Ureter (tissue), 1 donor: ENCODE measurements at regions not wholly inside any gene's neighbourhood (a gene's known extent, or its start where the extent isn't known, plus 50 kb on each side); places are given as distances from the start of the nearest gene placed in this dataset.

Experiments
- DNase-seq: peaks from one replicate; pipeline ENCODE4 v3.0.0-alpha.2; 2020; ENCODE audit warnings: low spot score
- donor health status: DM: yes; HTN: yes; CAD: no.

DNA sequence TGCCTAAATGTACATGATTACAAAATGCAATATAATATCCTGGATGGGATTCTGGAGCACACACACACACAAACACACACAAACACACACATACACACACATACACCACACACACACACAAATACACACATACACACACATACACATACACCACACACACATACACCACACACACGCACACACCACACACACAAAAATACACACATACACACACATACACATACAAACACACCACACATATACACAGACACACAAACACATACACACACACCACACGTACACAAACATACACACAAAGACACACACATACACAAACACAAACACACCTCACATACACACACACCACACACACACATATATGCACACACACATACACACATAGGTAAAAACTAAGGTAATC lies 134.6 kb upstream of the SYNDIG1 start:
- no peak for DNase-seq

DNA sequence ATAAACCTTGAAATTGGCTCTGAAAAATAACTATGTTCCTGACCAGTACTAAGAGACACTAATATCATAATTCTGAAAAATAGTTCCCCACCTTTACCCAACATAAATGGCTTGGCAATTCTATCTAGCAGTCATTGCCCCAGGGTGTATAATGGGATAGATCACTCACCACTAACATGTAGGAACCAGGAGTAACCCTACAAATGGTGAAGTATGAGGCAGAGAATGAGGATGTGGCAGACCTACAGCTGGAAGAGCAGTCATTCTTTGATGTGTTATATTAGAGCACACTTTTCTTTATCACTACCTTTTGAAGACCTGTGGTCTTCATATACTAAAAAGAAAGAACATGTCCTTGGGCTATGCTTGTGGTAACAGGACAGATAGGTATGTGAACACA lies 136.5 kb upstream of the SYNDIG1 start:
- no peak for DNase-seq

- no peak for DNase-seq
These were observed 137.5 kb upstream of the SYNDIG1 start for GRCh38 chr20:24331939-24332338.

DNA sequence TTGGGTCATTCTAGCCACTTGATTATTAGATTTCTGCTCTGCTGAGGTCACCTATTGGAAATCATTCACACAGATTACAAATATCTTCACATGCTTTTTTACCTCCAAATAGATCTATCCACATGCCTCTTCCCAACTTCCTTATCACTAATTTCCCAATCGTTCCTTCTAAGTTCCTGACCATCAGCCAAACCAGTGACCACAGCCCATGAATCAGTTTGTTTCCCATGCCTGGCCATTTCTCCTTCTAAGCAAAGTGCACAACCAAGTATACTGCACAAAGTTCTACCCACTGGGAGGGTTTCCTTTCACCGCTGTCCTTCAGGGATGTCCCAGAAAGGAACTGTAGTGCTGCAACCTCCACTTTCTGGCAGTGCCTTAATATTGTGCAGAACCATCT lies 140.5 kb upstream of the SYNDIG1 start:
- no peak for DNase-seq

GRCh38 chr20:24321973-24322372 lies 147.5 kb upstream of the SYNDIG1 start:
- no peak for DNase-seq

DNA sequence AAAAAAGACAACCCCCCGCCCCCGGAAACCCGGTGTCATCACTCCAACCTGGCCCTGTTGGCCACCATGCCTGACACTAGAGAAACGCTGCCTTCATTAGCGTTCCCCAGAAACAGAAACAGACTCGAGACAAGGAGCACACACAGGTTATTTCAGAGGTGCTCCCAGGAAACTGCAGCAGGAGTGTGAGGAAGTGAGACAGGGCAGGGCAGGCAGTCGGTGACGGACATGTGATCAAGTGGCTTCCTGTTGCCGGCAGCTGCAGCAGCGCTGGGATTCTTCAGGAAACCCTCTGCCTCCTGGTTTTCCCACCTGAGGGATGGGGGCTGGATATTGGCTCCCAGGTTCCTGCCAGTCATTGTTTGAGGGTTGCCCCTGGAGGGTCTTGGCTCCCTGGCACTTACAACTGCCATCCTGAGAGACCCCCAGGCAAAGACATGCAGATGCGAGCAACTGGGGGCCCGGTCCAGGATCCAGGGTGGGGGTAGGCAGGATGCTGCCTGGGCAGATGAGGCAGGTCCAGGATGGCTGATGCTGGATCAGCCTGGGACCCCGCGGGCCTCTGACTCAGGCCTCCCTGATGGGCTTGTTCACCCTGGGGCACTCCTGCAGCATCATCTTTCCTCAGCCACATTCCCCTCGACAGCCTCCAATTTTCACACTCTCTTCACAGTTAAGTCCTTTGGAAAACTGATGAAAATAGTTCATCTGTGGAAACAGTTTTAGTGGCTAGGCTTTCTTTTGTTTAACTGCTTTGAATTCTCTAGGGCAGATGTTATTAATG lies 150.7 kb upstream of the SYNDIG1 start:
- DNase-seq, result no peak

DNA sequence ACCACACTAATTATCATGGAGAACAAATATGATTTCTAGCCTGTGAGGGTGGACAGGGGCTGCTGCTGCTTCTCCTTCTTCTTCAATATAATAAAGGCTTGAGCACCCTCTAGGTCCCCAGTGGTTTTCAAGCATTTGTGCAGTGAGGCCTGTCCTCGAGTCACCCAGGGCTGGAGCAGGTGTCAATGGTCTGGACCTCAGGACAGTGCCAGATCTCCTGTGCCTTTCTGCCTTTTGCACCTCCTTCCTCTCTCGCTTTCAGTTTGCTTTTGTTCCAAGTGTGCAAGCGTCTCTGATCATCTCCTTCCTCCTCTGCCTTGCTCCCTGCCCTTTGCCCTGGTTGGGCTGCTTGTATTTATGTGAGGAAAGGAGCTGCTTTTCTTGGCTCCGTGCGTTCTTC lies 152.2 kb upstream of the SYNDIG1 start:
- DNase-seq, result no peak

DNA sequence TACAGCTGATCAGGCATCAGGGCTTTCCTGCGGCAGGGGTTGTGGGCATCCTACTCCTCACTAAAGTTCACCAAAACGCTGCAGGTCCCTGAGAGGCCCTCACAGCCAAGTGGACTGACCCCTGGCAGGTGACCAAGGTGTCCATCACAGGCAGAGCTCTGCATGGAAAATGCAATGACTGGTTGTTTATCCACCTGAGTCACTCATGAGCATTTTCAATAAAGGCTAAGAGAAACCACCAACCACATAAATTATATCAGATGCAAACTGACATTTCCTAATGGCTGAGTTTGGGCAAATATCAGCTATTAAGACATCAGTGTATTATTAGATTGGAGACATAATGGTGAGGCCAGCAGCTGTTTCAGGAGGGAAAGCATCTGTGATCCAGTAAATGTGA lies 152.7 kb upstream of the SYNDIG1 start:
- no peak for DNase-seq

- no peak for DNase-seq
These were observed 155.4 kb upstream of the SYNDIG1 start for GRCh38 chr20:24314053-24314452.

DNA sequence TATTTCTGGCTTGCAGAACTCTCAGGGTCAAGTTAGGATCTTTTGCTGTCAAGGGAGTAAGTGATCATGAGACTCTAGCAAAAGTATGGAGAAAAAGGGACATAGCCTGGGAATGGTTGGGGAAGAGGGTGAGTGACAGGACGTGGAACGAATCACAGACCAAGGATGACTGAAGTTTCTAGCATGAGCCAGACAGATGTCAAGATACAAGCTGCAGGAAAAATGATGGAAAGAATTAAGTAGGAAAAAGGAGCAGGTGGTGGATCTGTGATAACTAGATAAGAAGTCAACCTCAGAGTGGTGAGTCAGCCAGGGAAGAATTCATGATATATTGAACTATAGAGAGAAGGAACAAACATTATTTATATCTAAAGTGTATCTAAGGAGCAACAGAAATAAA lies 159.8 kb upstream of the SYNDIG1 start:
- DNase-seq, result no peak

GRCh38 chr20:24305371-24305770 lies 164.1 kb upstream of the SYNDIG1 start:
- no peak for DNase-seq

GRCh38 chr20:24304291-24304690 lies 165.1 kb upstream of the SYNDIG1 start:
- no peak for DNase-seq

DNA sequence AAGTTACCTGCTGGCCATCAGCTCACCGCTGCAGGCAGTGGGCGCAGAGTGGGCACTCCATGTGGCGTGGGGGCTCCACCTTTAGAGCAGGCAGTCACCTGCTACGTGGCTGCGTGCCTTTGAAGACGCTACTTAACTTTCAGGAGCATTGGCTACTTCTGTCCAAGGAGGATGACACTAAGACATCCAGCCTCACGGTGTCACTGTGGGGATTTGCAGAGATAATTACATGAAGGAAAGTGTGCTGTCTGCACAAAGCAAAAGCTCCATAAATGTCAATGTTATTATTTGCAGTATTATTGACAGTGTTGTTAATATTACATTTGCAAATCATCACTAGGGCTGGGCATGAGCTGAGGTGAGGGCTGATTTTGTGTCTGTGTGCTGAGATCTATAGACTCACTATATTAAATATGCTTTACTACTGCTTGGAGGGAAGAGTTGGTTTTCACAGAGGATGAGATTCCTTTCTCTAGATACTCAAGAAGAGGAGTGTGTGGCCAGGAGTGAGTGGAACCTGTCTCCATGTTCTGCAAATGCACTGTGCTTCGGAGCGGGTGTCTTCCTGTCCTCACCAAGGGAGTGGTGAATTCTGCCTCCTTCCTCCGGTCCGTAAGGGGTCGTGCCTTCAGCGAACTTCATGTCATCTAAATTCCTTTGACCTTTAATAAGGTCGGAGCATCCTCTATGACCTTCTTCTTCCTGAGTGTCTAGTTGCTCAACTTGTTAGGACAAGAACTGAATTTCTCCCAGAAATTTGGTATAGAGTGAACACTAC lies 165.8 kb upstream of the SYNDIG1 start:
- no peak for DNase-seq

DNA sequence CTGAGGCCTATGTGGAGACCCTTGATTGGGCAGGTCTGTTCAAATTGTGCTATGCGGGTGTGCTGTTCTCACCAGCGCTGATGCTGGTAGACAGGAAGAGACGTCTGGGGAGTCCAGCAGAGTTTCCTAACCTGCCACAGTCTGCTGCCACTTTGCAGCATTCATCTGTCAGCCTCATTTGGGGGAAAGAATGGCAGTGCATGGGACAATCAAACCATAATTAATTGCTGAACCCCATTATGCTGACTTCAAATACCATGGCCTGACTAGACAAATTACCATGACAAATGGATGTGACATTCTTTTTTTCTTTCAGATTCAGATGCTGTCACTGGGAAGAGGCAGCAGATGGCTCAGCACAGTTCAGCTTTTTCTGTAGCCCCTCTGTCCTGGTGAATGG lies 171.4 kb upstream of the SYNDIG1 start:
- DNase-seq, result no peak

- no peak for DNase-seq
These were observed 172.8 kb upstream of the SYNDIG1 start for GRCh38 chr20:24296477-24297261.

DNA sequence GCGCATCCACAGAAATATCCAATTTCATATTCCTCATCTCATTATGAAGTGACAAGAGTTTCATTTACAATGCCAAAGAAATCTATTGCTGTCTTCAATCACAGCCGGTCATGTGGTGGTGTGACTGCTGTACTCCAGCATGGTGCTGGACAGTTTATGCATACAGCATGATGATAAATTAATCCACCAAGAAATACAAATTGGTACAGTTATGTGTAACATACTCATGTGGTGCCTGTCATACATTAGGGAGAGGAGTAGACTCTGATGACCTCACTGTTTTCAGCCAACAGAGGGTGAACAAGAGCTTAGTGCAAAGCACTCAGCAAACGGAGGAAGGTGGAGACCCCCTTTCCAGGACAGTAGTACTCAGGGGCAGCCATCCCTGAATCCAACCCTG lies 178.4 kb upstream of the SYNDIG1 start:
- no peak for DNase-seq

DNA sequence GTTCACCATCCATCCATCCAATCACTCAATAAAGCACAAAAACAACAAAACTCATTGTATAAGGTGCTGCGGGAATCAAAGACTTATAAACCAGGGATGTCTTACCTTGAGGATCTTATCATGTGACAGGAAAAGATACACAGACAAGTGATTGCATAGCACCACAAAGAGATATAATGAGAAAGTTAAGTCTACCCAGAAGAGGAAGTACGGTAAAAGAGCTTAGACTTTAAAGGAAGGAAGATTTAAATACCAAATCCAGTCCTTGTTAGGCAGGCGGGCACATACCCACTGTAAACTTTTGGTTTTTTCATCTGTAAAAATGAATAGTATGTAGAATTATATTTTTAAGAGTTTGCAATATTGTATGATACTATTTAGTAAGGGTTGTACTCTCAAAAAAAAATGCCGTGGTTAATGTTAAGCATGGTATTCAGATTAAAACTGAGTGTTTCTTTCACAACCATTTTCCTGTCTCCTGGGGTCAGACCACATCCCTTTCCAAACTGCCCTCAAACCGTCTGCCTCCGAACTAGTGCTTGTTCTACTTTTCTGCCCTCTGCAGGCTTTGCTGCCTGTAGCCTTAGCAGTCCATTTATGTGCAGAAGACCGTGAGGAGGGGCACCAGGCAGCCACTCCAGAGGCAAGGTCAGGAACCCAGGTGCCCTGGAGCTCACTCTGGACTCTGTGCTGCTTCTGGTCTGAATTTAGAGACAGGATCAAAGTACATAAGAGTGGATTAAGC lies 179.5 kb upstream of the SYNDIG1 start:
- no peak for DNase-seq

DNA sequence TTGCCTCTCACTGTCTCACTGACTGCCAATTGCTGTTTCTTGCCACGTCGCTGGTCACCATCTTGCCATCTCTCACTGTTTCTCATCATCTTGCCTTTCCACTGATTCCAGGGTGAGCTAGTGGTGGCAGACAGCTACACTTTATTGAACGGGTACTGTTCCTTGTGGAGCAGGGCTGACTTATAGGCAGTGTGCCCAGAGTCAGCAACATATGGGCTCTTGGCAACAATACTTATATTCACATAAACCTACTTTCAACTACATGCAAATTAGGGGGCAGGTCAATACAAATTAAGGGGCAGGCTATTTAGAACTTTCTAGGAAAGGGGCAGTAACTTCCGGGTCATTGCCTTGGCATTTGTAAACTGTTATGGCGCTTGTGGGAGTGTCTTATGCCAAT lies 186.2 kb upstream of the SYNDIG1 start:
- DNase-seq, result no peak

DNA sequence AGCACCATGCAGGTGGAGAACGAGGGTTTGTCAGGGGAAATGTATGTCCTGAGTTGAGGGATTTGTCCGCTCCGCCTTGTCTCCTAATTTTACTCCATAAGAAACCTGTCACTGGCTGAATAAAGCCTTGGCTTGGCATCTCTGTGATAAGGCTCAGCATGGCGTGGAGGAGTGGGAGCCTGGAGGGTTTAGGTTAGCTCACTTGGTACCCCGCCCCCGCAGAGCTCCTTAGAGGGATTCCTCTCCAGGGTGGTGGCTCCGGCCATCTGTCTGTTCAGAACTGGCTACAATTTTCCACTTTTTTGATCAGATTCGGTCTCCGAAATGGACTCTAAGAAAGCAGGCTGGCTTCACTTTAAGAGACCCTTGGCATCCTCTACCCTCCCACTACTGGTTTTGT lies 192.2 kb upstream of the SYNDIG1 start:
- no peak for DNase-seq

DNA sequence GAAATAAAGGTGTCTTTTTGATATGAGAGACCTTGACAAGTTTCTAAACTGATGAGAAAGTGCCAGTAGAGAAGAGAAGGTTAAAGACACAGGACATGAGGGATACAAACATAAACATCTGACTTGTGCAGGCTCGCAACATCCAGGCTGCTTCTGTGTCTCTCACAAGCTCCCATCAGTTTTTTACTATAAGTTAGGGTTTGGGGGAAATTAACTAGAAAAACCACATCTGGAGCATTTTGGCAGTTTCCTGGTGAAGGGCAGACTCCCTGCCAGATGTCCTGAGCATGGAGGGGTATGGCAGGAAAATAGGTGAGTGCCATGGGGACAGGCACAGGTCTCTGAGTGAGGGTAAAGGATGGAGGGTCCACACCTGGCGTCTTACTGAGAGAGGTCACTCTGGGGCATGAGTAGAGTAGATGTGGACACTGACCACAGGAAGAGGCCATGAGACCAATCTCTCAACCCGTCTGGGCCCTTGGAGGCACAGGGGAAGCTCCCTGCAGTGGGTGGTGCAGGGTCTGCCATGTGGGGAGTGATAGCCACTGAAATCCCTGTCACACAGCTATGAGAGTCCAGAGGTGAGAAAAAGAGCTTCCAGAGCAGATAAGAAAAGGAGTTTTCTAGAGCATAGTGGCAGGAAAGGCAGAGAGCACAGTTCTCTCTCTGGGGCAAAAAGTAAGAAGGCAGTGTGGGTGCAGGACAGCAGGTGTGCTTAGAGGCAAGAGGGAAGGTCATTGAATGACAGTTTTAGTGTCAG lies 193.3 kb upstream of the SYNDIG1 start:
- no peak for DNase-seq

GRCh38 chr20:24273251-24273650 lies 196.2 kb upstream of the SYNDIG1 start:
- no peak for DNase-seq
